SW 1271 (cell line): ENCODE measurements at regions not wholly inside any gene's neighbourhood (a gene's known extent, or its start where the extent isn't known, plus 50 kb on each side); places are given as distances from the start of the nearest gene placed in this dataset.
"Not testable (repeated sequence)": the region's sequence is repeated elsewhere in the genome, so short reads cannot be mapped to it uniquely, and the experiment has no call there.

Experiments
- DNase-seq, 2 experiments: peaks; one replicate each; lab custom pipeline; 2025; lab: John Stamatoyannopoulos, UW

GRCh38 chr13:44887515-44887914, 101.8 kb downstream of the NUFIP1 start:
- DNase-seq: no peak

DNA sequence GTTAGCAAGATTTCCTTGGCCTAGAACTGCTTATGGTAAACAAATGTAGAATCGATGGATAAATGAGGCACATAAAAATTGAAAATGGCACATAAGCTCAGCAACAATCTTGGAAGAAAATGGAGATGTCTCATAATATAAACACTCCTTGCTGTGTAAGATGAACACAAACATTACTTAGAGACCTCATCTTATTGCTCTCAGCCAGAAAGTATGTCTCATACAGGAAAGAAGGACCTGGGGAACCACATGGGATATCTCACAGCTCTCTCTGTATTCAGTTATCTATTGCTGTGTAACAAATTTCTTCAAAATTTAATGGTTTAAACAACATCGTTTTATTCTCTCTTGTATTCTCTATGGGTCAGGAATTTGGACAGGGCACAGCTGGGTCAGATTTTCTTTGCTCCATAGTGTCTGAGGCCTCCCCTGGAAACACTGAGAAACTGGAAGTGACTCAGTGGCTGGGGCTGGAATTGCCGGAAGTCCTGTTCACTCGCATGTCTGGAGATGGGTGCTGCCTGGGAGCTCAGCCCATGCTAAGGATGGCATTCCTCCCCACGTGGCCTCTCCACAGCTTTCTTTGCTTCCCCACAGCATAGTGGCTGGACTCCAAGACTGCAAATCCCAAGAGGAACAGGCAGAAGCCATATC, 105.1 kb downstream of the NUFIP1 start:
- DNase-seq: no peak

- peak in 1 of 2 experiments; percentile 30 for DNase-seq
Observed at GRCh38 chr13:44879452-44880058, 109.7 kb downstream of the NUFIP1 start.

DNA sequence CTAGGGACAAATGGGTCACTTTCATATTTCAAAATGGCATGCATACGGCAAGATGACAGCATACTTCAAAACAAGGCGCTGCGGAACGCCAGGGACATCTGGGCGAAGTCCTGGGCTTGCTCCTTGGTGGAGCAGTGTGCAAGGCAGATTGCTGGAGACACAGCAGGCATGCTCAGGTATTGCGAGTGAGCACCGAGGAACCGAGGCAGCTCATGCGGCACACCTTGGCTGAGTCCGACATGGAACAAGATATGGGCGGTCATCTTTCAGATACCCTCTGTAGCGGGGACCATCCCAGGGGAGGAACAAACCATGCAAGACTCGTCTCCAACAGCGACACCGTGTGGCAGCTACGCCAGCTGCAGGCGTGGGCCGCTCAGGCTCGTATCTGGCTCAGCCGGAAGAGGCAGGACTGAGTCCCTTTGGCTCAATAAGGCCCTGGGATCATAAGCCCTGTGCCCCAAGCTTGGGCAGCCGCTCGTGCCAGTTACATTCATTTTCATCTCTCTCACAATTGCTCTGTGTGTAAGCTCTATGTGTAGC, 112.4 kb downstream of the NUFIP1 start:
- DNase-seq: no peak

DNA sequence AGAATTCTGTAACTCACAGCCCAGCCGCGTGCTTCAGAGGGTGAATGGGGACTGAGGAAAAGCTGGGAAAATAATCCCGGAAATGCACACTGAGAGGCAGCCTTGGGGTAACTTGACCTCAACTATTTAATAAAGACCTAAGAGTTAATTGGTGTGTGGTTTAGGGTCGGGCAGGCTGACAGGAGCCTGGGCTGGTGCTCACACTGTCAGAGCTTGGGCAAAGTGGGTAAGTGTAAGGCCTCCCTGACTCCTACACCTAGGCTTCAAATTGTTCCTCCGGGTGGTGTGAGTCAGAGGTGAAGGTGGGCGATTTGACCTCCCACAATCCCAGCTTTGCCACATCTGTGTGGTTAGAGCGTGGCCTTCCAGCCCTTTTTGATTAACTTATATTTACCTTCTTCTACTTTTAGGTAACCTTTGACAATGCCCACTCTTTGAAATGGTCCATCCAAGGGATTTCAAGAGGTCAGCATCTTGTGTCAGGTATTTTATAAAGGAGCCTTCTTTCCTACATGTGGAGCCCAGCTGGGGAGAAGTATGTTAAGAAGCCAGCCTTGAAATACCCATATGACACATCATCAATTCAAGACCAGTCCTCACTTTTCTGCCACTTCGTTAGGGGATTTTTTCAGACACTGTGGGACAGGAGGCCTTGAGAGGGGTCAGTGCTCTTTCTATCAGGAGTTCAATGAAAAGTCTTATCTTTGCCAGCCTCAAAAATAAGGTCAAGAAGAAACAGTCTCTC, 114.2 kb downstream of the NUFIP1 start:
- DNase-seq: no peak

DNA sequence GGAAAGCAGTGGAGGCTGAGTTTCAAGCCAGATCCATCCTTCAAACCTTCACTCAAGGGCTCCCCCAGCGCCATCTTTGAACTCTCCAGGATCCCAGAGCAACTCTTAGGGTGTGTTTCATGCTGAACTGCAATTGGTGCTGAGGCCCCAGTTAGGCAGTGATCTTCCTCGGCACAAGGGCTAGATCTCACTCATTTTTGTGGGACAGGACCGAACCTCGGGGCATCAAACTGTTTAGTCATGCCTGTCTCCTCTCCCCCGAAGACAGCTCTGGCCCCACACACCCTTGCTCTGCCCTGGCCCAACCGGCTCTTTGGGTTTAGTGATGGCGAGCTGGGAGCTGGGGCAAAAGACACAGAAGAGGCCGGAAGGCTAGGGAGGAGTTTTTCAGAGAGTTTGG, 115.1 kb downstream of the NUFIP1 start:
- DNase-seq: no peak

- no peak for DNase-seq
Observed at GRCh38 chr13:44873461-44873860, 115.8 kb downstream of the NUFIP1 start.

DNA sequence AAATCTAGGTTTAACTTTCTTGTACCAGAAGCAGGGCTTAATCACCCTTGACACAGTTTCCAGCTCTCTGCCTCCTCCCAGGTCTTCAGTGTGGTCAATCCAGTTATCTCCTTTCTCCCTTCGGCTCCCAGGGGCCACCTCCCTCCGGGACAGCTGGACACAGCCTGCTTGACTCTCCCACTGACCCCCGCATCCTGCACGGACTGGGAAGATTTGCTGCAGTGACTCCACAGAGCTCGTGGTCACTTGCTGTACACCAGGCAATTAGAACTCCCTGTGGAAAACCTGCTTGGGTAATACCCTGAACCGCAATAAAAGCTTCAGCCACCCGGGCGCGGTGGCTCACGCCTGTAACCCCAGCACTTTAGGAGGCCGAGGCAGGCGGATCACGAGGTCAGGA, 116.5 kb downstream of the NUFIP1 start:
- no peak for DNase-seq

DNA sequence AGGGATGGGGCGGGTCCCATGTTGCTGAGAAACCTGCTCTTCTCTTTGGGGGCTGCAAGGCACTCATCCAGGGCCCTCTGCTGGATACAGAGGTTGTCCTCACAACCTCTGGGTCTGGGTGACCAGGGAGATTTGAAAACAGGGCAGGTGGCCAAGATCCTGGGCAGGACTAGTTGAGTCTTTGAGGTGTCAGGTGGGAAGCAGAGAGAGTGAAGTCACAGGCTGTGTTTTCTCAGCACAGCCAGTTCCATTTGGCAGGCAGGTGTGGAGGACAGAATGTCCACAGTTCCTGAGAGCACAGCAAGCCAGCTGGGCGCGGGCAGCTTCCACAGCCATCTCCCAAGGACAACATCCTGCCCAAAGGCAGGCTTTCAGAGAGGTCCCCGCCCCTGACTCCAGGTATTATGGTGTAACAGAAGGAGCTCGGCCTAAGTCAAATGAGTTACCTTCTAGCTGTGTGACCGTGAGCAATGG, 118.8 kb downstream of the NUFIP1 start:
- no peak for DNase-seq

GRCh38 chr13:44869167-44869566, 120.1 kb downstream of the NUFIP1 start:
- DNase-seq: no peak

GRCh38 chr13:44868397-44868796, 120.9 kb downstream of the NUFIP1 start:
- no peak for DNase-seq

GRCh38 chr13:44867825-44868224, 121.4 kb downstream of the NUFIP1 start:
- no peak for DNase-seq

- no peak for DNase-seq
Observed at GRCh38 chr13:44866411-44866911, 122.8 kb downstream of the NUFIP1 start.

DNA sequence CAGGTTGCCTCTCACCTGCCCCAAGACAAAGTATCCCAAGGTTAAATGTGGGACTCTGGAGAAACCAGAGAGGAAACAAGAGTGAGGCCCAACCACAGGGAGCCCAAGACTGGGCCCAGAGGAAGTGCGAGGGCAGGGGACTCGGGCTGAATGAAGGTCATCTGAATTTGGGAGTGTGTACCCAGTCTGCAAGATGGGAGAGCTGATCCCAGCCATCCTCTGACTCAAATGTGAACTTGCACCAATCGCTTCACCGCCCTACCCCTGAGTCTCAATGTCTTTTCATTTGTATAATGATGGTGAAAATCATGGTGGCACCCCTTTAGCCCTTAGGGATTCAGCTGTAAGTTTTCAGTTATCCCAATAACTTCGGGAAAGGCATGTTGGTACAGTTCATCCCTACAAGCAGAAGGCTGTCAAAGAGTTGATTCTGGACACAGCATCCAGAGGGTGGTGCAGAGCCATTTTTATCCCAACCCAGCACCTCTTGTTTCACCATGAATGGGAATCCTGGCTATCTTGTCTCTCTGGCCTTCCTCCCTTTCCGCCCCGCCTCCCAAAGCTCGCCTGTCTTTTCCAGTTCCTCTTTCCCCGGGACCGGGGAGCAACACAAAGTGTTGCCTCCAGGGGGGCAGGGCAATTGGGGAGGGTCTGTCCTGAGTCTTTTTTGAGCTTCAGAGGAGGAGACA, 123.4 kb downstream of the NUFIP1 start:
- DNase-seq: no peak

GRCh38 chr13:44863641-44864040, 125.6 kb downstream of the NUFIP1 start:
- DNase-seq: not testable (repeated sequence)

GRCh38 chr13:44860454-44860853, 128.8 kb downstream of the NUFIP1 start:
- no peak for DNase-seq

DNA sequence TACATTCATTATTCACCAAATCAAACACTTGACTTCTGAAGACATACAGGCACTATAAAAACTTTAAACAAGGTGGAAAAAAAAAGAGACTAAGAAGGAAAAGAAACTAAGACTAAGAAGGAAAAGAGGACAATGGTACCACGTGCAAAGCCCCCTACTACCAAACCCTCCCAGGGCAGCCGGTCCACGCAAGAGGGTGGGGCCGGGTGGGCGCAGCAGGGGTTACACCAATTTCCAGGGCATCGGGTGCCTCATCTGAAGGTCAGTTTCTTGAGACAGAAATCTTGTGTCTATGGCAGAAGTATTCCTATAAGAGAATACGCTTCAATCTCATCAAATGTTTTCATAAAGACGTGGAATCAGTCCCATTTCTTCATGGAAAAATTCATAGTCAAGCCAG, 131.5 kb downstream of the NUFIP1 start:
- DNase-seq: no peak

GRCh38 chr13:44857061-44857460, 132.2 kb downstream of the NUFIP1 start:
- no peak for DNase-seq

GRCh38 chr13:44855860-44856259, 133.4 kb downstream of the NUFIP1 start:
- no peak for DNase-seq

GRCh38 chr13:44854313-44855060, 134.8 kb downstream of the NUFIP1 start:
- no peak for DNase-seq

DNA sequence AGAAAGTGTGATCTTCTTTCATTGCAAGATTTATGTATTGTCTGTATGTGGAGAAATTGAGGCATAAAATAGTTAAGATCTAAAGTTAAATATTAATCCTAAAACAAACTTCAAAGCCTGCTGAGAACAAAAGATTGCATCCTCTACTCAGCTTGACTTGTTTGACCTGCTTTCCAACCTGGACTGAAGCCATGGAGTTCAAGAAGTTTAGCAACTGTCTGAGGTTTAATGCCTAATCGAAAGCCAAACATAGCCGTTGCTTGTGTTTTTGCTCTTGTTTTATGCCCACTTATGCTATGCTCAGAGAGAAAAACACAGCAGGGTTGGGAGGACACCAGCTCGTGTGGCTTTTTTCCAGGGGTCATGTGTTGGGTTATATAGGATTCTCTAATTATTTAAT, 135.6 kb downstream of the NUFIP1 start:
- no peak for DNase-seq
